GM18907 (cell line): ENCODE measurements at regions not wholly inside any gene's neighbourhood (a gene's known extent, or its start where the extent isn't known, plus 50 kb on each side); places are given as distances from the start of the nearest gene placed in this dataset.

Experiments used
- ATAC-seq: cut with Tn5 transposase; IDR thresholded peaks from one replicate; pipeline ENCODE4 v1.9.1; 2021; ENCODE audit warnings: mild to moderate bottlenecking, moderate library complexity; ENCODE audit not compliant: unreplicated experiment

DNA sequence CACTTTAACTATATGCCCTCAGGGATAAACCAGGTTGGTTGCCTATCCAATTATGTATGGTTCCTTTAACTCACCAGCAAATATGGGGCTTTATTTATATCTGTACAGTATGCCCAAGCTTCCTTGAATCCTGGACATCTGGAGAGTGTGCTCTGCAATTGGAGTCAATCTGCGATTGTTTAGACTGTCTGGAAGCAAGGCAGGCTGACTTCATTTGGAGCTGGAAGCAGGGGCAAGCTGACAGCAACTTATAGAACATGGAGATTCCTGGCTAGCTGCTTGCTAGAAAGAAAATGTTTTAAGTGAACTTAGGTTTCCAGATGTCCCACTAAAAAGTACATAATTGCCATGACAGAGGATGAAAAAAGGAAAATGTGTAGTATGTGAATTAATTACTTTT is 63.7 kb upstream of the TPRG1 start:
- ATAC-seq = no peak

DNA sequence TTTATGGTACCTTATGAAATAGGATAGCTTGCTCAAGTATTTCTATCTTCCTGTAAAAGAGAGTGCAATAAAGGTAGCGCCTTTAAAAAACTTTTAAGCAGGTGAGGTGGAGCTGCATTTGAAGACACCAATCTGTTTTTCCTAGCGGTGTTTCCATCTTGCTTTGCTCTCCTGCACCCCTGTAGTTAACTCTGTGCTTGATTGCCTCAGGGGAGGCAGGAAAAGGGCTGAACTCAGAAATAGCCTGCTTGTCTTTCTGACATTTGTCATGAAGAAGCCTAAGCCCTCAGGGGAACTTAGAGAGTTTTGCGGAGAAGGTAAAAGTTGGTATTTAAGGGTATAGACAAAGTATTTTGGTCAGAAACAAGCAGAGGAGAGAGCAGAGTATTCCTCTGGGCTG is 63.0 kb upstream of the TPRG1 start:
- no peak for ATAC-seq

DNA sequence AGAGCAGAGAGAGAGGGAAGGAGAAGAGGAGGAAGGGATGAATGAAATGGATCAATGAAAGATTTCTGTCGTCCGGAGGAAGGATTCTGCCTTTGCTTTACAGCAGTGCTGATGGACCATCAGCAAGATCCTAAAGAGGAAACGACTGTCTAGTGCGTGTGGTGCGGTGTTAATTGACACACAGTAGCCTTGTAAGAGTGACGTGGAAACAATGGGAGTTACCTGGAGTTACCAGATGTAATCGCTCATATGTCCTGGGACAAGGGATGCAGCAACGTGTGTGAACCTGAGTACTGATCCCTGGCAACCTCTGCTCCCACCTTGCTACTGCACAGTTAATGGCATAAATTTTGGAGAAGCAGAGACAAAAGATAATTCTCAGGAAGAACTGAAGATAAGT is 62.6 kb upstream of the TPRG1 start:
- ATAC-seq = no peak

DNA sequence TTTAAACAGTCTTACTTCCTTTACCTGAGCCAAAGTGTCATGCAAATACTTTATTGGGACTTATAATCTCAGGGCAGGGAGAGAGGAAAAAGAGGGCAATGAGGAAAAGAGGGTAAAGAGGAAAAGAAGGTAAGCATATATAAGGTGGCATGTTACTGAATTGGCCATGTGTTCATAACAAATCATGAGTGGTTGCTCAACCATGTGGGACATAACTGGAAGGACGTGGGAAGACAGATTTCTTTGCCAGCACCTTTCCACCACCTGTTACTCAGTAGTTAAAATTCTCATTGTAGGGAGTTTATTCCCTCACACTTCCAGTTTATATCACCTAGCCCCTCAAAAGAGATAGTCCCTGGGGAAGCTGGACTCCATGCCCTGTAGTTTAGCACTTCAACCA is 54.7 kb upstream of the TPRG1 start:
- no peak for ATAC-seq

DNA sequence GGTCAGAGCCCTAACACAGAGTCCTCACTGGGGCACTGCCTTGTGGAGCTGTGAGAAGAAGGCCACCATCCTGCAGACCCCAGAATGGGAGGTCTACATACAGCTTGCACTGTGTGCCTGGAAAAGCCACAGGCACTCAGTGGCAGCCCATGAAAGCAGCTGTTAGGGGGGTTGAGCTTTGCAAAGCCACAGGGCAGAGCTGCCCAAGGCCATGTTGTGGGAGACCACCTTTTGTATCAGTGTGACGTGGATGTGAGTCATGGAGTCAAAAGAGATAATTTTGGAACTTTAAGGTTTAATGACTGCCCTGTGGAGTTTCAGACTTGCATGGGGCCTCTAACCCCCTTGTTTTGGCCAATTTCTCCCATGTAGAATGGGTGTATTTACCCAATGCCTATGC is 52.9 kb upstream of the TPRG1 start:
- no peak for ATAC-seq

DNA sequence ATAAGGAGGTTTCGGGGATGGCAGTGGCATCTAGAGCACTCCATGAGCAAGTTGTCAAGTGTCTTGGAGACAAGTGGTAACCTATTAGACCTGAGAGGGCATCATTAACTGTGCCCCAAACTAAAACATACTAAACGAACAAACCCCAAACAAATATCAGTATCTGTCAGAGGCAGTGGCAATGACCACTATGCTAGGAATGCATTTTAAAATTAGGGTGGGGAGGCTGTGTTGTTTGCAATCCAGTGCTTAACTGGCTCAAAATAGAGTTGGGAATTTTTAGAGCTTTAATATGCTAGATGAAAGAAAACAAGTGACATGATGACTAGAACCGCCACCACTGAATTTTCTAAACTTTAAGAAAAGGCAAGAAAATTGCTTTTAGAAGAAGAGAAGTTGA is 51.8 kb upstream of the TPRG1 start:
- ATAC-seq = no peak

DNA sequence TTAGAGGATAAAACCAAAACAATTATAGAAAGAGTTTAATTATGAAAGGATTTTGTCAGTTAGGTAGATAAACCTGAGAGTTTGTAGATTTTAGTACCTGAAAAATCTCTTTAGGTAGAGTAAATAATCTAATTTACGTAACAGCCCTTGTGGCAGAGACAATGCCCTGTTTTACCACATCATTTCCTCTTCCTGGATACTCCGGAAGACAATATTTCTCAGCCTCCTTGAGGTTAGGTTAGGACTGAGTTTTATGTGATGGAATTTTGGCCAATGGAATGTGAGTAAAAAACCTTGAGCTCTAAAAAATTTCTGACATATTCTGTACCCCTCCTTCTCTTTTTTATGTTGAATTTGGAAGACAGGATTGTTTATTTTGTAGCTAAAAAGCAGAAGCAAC is 50.7 kb upstream of the TPRG1 start:
- no peak for ATAC-seq
